PC-3 (cell line): ENCODE measurements at regions not wholly inside any gene's neighbourhood (a gene's known extent, or its start where the extent isn't known, plus 50 kb on each side); places are given as distances from the start of the nearest gene placed in this dataset.

Experiments
- ATAC-seq: fragments of 200-7000 bp; cut with Tn5 transposase; 2 replicates; pipeline ENCODE4 v1.9.1; 2020; ENCODE audit warnings: mild to moderate bottlenecking, moderate library complexity
- BruUV-seq: library from RNA; stranded (reverse); fragments of 400-500 nt; replicated peaks from 2 replicates; lab custom pipeline; 2021; lab: Mats Ljungman, UMichigan
- CTCF ChIA-PET: fragments of 300-600 bp; sonication (Branson Sonifier 250); formaldehyde crosslinking; loops from one replicate; lab custom pipeline; 2022; ENCODE audit warnings: antibody characterized with exemption; lab: Charles Lee
- POLR2A ChIA-PET: fragments of 300-600 bp; sonication (Branson Sonifier 250); formaldehyde crosslinking; loops from one replicate; lab custom pipeline; 2022; ENCODE audit warnings: antibody characterized with exemption; ENCODE audit not compliant: unreplicated experiment; lab: Charles Lee
- DNase-seq: peaks from one replicate; pipeline ENCODE4 v3.0.0-alpha.2; 2015
- H2AFZ ChIP-seq: fragments of 300-600 bp; sonication (generic); 2 replicates; pipeline ENCODE4 v1.6.0; 2016; ENCODE audit warnings: antibody characterized with exemption, low read length
- H3F3A ChIP-seq: fragments of 300-600 bp; sonication (generic); one replicate; pipeline ENCODE4 v1.6.0; 2017; ENCODE audit warnings: antibody characterized with exemption, low read length, control low read depth, mild to moderate bottlenecking; ENCODE audit not compliant: unreplicated experiment
- H3K27ac ChIP-seq: fragments of 300-600 bp; sonication (generic); 2 replicates; pipeline ENCODE4 v1.5.1; 2016; ENCODE audit warnings: mild to moderate bottlenecking, low read length
- H3K27me3 ChIP-seq: fragments of 300-600 bp; sonication (generic); 2 replicates; pipeline ENCODE4 v1.6.1; 2016; ENCODE audit warnings: low read length, mixed read lengths
- H3K36me3 ChIP-seq: fragments of 300-600 bp; sonication (generic); 2 replicates; pipeline ENCODE4 v1.6.1; 2016; ENCODE audit warnings: low read depth, mixed run types, low read length, mixed read lengths
- H3K4me1 ChIP-seq: fragments of 300-600 bp; sonication (generic); 2 replicates; pipeline ENCODE4 v1.5.1; 2016; ENCODE audit warnings: low read length; ENCODE audit not compliant: insufficient read depth
- H3K4me2 ChIP-seq: fragments of 300-600 bp; sonication (generic); 2 replicates; pipeline ENCODE4 v1.6.0; 2016; ENCODE audit warnings: low read length
- H3K4me3 ChIP-seq: fragments of 300-600 bp; sonication (generic); 2 replicates; pipeline ENCODE4 v1.5.1; 2016; ENCODE audit warnings: mild to moderate bottlenecking, low read length, mixed read lengths
- H3K79me2 ChIP-seq: fragments of 300-600 bp; sonication (generic); 2 replicates; pipeline ENCODE4 v1.6.1; 2017; ENCODE audit warnings: low read length, mixed read lengths
- H3K9ac ChIP-seq: fragments of 300-600 bp; sonication (generic); 2 replicates; pipeline ENCODE4 v1.6.0; 2016; ENCODE audit warnings: mild to moderate bottlenecking, low read length
- H3K9me2 ChIP-seq: fragments of 300-600 bp; sonication (generic); replicated peaks from 2 replicates; pipeline ENCODE4 v1.6.1; 2016; ENCODE audit warnings: mixed run types, low read length, mixed read lengths
- H3K9me3 ChIP-seq: fragments of 300-600 bp; sonication (generic); 2 replicates; pipeline ENCODE4 v1.6.1; 2016; ENCODE audit warnings: low read length, mixed read lengths
- H4K20me1 ChIP-seq: fragments of 300-600 bp; sonication (generic); 2 replicates; pipeline ENCODE4 v1.6.1; 2016; ENCODE audit warnings: low read length, mixed read lengths
- CTCF ChIP-seq: fragments of 300-600 bp; sonication (generic); conservative IDR thresholded peaks from 2 replicates; pipeline ENCODE4 v1.5.1; 2017; ENCODE audit warnings: antibody characterized with exemption, low read depth, mild to moderate bottlenecking, low read length
- EZH2 ChIP-seq: fragments of 300-600 bp; sonication (generic); IDR thresholded peaks from one replicate; pipeline ENCODE4 v1.6.1; 2017; ENCODE audit warnings: antibody characterized with exemption, mild to moderate bottlenecking, low read length; ENCODE audit not compliant: unreplicated experiment
- EZH2phosphoT487 ChIP-seq: fragments of 300-600 bp; sonication (generic); IDR thresholded peaks from 2 replicates; pipeline ENCODE4 v1.6.1; 2018; ENCODE audit warnings: mild to moderate bottlenecking, antibody characterized with exemption, low read length, borderline replicate concordance
- intact Hi-C: fragments of 100-400 bp; cut with micrococcal nuclease; formaldehyde crosslinking; loops from 2 replicates; pipeline ENCODE4 v1.9.0; 2023

GRCh38 chr19:30744741-30745475 is 372.7 kb downstream of the ZNF536 start:
- no peak overlapping the region for H2AFZ ChIP-seq
- no peak for TF ChIP-seq EZH2
- no peak for TF ChIP-seq CTCF
- no peak for TF ChIP-seq EZH2phosphoT487

GRCh38 chr19:30743702-30744101 is 371.5 kb downstream of the ZNF536 start:
- no peaks in the 10 kb centered on the region for H3K4me1 ChIP-seq
- no peak overlapping the region for H3K9ac ChIP-seq
- H3K9me2 ChIP-seq: no peaks in the 10 kb centered on the region
- H3K4me3 ChIP-seq: no peak overlapping the region
- ChIA-PET CTCF (no interaction called here), POLR2A (no interaction called here)
- no peak for ATAC-seq
- no peaks in the 10 kb centered on the region for H4K20me1 ChIP-seq
- H3K4me2 ChIP-seq: no peak overlapping the region
- no peaks in the 10 kb centered on the region for H3K9me3 ChIP-seq
- intact Hi-C loops: no loop called here
- no peak for DNase-seq
- H3K27ac ChIP-seq: no peak overlapping the region
- H3F3A ChIP-seq: no peaks in the 10 kb centered on the region
- H3K27me3 ChIP-seq: 0 out of 2 replicates have a peak, but pooled peaks cover 5% of the 10 kb centered on the region
- no peaks in the 10 kb centered on the region for H3K36me3 ChIP-seq
- H3K79me2 ChIP-seq: no peaks in the 10 kb centered on the region
- TF ChIP-seq EZH2phosphoT487: no peak
- TF ChIP-seq EZH2: no peak
- no peak for TF ChIP-seq CTCF
- H2AFZ ChIP-seq: no peak overlapping the region
- no TSS peak for BruUV-seq

More at GRCh38 chr19:30744741-30745475, 372.7 kb downstream of the ZNF536 start:
- DNase-seq (no peak), ATAC-seq (no peak)
- Histone ChIP-seq H3K9me2 (no peaks in the 10 kb centered on the region), H3K4me1 (no peaks in the 10 kb centered on the region), H3F3A (no peaks in the 10 kb centered on the region), H3K79me2 (no peaks in the 10 kb centered on the region), H3K4me3 (no peak overlapping the region), H3K27ac (no peak overlapping the region), H4K20me1 (no peaks in the 10 kb centered on the region), H3K9ac (no peak overlapping the region), H3K27me3 (0 out of 2 replicates have a peak, but pooled peaks cover 5% of the 10 kb centered on the region), H3K4me2 (no peak overlapping the region), H3K9me3 (no peaks in the 10 kb centered on the region), H3K36me3 (no peaks in the 10 kb centered on the region)
- no TSS peak for BruUV-seq
- ChIA-PET POLR2A (no interaction called here), CTCF (no interaction called here)
- intact Hi-C loops: no loop called here

GRCh38 chr19:30743011-30743410 is 370.8 kb downstream of the ZNF536 start:
- Histone ChIP-seq H3F3A (no peaks in the 10 kb centered on the region), H3K36me3 (no peaks in the 10 kb centered on the region), H3K4me3 (no peak overlapping the region), H3K9me2 (no peaks in the 10 kb centered on the region), H3K27me3 (0 out of 2 replicates have a peak, but pooled peaks cover 5% of the 10 kb centered on the region), H3K4me2 (no peak overlapping the region), H3K4me1 (no peaks in the 10 kb centered on the region), H3K79me2 (no peaks in the 10 kb centered on the region), H4K20me1 (no peaks in the 10 kb centered on the region), H3K27ac (no peak overlapping the region), H2AFZ (no peak overlapping the region), H3K9ac (no peak overlapping the region), H3K9me3 (no peaks in the 10 kb centered on the region)
- ATAC-seq (no peak), DNase-seq (no peak)
- no peak for TF ChIP-seq EZH2phosphoT487
- no peak for TF ChIP-seq CTCF
- no peak for TF ChIP-seq EZH2
- ChIA-PET CTCF (no interaction called here), POLR2A (no interaction called here)
- intact Hi-C loops: no loop called here
- no TSS peak for BruUV-seq
